ENCODE measurements at regions not wholly inside any gene's neighbourhood (a gene's known extent, or its start where the extent isn't known, plus 50 kb on each side); places are given as distances from the start of the nearest gene placed in this dataset.
A peak's percentile ranks its signal among the peaks of the same experiment; 100 is the strongest.

GRCh38 chr2:2744107-2744506 is 413.0 kb upstream of the MYT1L start:
- intact Hi-C loops (cut with DNase I) = no loop called here
- no peaks in the 10 kb centered on the region for H3K36me3 ChIP-seq
- no peaks in the 10 kb centered on the region for H3K4me1 ChIP-seq
- H3K9ac ChIP-seq (ENCODE audit: low read depth in 2 of 2, low read length in 2 of 2) = no peak overlapping the region
- H3K4me3 ChIP-seq = no peak overlapping the region
- no peaks in the 10 kb centered on the region for H3K27me3 ChIP-seq
- no peak for TF ChIP-seq CTCF (IDR thresholded peaks at IDR 0.05)
- no peak for DNase-seq
- no peak overlapping the region for H3K27ac ChIP-seq
- H3K9me3 ChIP-seq = no peaks in the 10 kb centered on the region

- H3K27me3 ChIP-seq = no peaks in the 10 kb centered on the region
- H3K4me3 ChIP-seq = no peak overlapping the region
- peak; percentile 35 for DNase-seq
- no peak overlapping the region for H3K9ac ChIP-seq (ENCODE audit: low read depth in 2 of 2, low read length in 2 of 2)
- H3K9me3 ChIP-seq = no peaks in the 10 kb centered on the region
- no peaks in the 10 kb centered on the region for H3K4me1 ChIP-seq
- H3K36me3 ChIP-seq = no peaks in the 10 kb centered on the region
- H3K27ac ChIP-seq = no peak overlapping the region
- TF ChIP-seq CTCF (IDR thresholded peaks at IDR 0.05) = no peak
- intact Hi-C loops (cut with DNase I) = no loop called here
Measured at GRCh38 chr2:2743164-2743571, 412.1 kb upstream of the MYT1L start.

GRCh38 chr2:2742726-2743125 is 411.7 kb upstream of the MYT1L start:
- no peaks in the 10 kb centered on the region for H3K27me3 ChIP-seq
- H3K9ac ChIP-seq (ENCODE audit: low read depth in 2 of 2, low read length in 2 of 2) = no peak overlapping the region
- intact Hi-C loops (cut with DNase I) = no loop called here
- no peak overlapping the region for H3K4me3 ChIP-seq
- no peak for TF ChIP-seq CTCF (IDR thresholded peaks at IDR 0.05)
- no peaks in the 10 kb centered on the region for H3K36me3 ChIP-seq
- H3K27ac ChIP-seq = no peak overlapping the region
- no peak for DNase-seq
- no peaks in the 10 kb centered on the region for H3K4me1 ChIP-seq
- no peaks in the 10 kb centered on the region for H3K9me3 ChIP-seq

- no peaks in the 10 kb centered on the region for H3K36me3 ChIP-seq
- no peaks in the 10 kb centered on the region for H3K9me3 ChIP-seq
- H3K4me3 ChIP-seq = no peak overlapping the region
- DNase-seq = no peak
- no peaks in the 10 kb centered on the region for H3K27me3 ChIP-seq
- no peak overlapping the region for H3K27ac ChIP-seq
- TF ChIP-seq CTCF (IDR thresholded peaks at IDR 0.05) = no peak
- intact Hi-C loops (cut with DNase I) = no loop called here
- no peaks in the 10 kb centered on the region for H3K4me1 ChIP-seq
- H3K9ac ChIP-seq (ENCODE audit: low read depth in 2 of 2, low read length in 2 of 2) = no peak overlapping the region
Measured at GRCh38 chr2:2740238-2740775, 409.2 kb upstream of the MYT1L start.

- intact Hi-C loops (cut with DNase I) = no loop called here
- H3K27me3 ChIP-seq = no peaks in the 10 kb centered on the region
- TF ChIP-seq CTCF (IDR thresholded peaks at IDR 0.05) = no peak
- no peaks in the 10 kb centered on the region for H3K4me1 ChIP-seq
- H3K36me3 ChIP-seq = no peaks in the 10 kb centered on the region
- no peak overlapping the region for H3K9ac ChIP-seq (ENCODE audit: low read depth in 2 of 2, low read length in 2 of 2)
- no peak for DNase-seq
- no peak overlapping the region for H3K4me3 ChIP-seq
- H3K9me3 ChIP-seq = no peaks in the 10 kb centered on the region
- H3K27ac ChIP-seq = no peak overlapping the region
Measured at GRCh38 chr2:2739231-2739795, 408.2 kb upstream of the MYT1L start.

Data from colonic mucosa (tissue), 4 donors.